ENCODE measurements at regions not wholly inside any gene's neighbourhood (a gene's known extent, or its start where the extent isn't known, plus 50 kb on each side); places are given as distances from the start of the nearest gene placed in this dataset.

GRCh38 chr15:81899024-81899423, 146.8 kb downstream of the MEX3B start:
- intact Hi-C loops (cut with micrococcal nuclease), result no loop called here
- TF ChIP-seq, protein P1, sequence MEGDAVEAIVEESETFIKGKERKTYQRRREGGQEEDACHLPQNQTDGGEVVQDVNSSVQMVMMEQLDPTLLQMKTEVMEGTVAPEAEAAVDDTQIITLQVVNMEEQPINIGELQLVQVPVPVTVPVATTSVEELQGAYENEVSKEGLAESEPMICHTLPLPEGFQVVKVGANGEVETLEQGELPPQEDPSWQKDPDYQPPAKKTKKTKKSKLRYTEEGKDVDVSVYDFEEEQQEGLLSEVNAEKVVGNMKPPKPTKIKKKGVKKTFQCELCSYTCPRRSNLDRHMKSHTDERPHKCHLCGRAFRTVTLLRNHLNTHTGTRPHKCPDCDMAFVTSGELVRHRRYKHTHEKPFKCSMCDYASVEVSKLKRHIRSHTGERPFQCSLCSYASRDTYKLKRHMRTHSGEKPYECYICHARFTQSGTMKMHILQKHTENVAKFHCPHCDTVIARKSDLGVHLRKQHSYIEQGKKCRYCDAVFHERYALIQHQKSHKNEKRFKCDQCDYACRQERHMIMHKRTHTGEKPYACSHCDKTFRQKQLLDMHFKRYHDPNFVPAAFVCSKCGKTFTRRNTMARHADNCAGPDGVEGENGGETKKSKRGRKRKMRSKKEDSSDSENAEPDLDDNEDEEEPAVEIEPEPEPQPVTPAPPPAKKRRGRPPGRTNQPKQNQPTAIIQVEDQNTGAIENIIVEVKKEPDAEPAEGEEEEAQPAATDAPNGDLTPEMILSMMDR (IDR thresholded peaks at IDR 0.05; ENCODE audit: borderline replicate concordance), result no peak

GRCh38 chr15:81897057-81897677, 148.7 kb downstream of the MEX3B start:
- Histone ChIP-seq H3K4me1 (no peaks in the 10 kb centered on the region), H3K27ac (replicated peaks) (no peak overlapping the region), H3K36me3 (no peaks in the 10 kb centered on the region), H3K27me3 (ENCODE audit: low read depth) (no peaks in the 10 kb centered on the region), H3K4me3 (no peak overlapping the region), H3K9me3 (replicated peaks) (no peaks in the 10 kb centered on the region)
- DNase-seq, result no peak
- TF ChIP-seq, protein P1 (IDR thresholded peaks at IDR 0.05; ENCODE audit: borderline replicate concordance), result no peak
- intact Hi-C loops (cut with micrococcal nuclease), result no loop called here

More at GRCh38 chr15:81899024-81899423, 146.8 kb downstream of the MEX3B start:
- Histone ChIP-seq H3K27ac (replicated peaks) (no peak overlapping the region), H3K4me3 (no peak overlapping the region), H3K9me3 (replicated peaks) (no peaks in the 10 kb centered on the region), H3K36me3 (no peaks in the 10 kb centered on the region), H3K4me1 (no peaks in the 10 kb centered on the region), H3K27me3 (ENCODE audit: low read depth) (no peaks in the 10 kb centered on the region)
- DNase-seq, result no peak

DNA sequence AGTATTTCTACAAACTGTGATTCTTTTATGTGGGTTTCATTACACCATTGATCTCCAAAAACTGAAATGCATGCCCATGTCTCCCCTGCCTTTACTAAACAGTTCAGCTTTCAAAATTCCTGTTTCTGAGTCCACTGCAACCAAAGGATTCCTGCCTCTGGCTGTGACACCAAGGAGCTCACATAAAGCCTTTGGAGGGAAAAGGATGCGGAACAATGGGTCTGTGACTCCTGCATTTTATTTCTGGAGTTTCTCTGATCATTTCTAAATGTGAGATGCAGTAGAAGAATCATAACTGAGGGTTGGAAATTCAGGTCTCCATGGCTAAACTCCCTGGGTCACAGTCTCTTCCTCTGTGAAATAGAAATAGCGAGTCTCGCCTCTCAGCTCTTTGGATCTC, 149.5 kb downstream of the MEX3B start:
- TF ChIP-seq, protein P1 (IDR thresholded peaks at IDR 0.05; ENCODE audit: borderline replicate concordance), result no peak
- no peak for DNase-seq
- Histone ChIP-seq H3K36me3 (no peaks in the 10 kb centered on the region), H3K27ac (replicated peaks) (no peak overlapping the region), H3K4me1 (no peaks in the 10 kb centered on the region), H3K4me3 (no peak overlapping the region), H3K27me3 (ENCODE audit: low read depth) (no peaks in the 10 kb centered on the region), H3K9me3 (replicated peaks) (no peaks in the 10 kb centered on the region)
- intact Hi-C loops (cut with micrococcal nuclease), result no loop called here

DNA sequence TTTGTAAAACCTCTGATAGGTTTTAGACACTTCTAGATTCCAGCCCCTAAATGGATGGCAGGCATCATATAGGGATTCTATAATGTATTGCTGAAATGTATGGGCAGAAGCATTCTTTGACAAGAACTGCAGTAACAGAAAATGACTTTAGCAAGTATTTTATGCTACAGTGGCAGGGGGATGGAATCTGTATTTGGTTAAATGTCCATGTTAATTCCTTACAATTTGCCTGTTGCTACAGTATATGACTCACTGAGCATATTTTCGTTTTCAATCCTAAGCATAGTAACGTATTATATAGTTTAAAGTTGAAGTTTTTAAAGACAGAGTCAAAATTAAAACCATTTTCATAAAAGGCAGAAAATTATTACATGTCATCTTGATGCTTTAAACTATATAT, 150.1 kb downstream of the MEX3B start:
- intact Hi-C loops (cut with micrococcal nuclease), result no loop called here
- no peaks in the 10 kb centered on the region for H3K36me3 ChIP-seq
- no peak for DNase-seq
- H3K4me3 ChIP-seq, result no peak overlapping the region
- no peak overlapping the region for H3K27ac ChIP-seq (replicated peaks)
- no peaks in the 10 kb centered on the region for H3K27me3 ChIP-seq (ENCODE audit: low read depth)
- H3K9me3 ChIP-seq (replicated peaks), result no peaks in the 10 kb centered on the region
- H3K4me1 ChIP-seq, result no peaks in the 10 kb centered on the region
- TF ChIP-seq, protein P1 (IDR thresholded peaks at IDR 0.05; ENCODE audit: borderline replicate concordance), result no peak

- TF ChIP-seq, protein P1 (IDR thresholded peaks at IDR 0.05; ENCODE audit: borderline replicate concordance), result no peak
- H3K27ac ChIP-seq (replicated peaks), result no peak overlapping the region
- no peak for DNase-seq
- H3K4me1 ChIP-seq, result peaks cover 2% of the 10 kb centered on the region
- intact Hi-C loops (cut with micrococcal nuclease), result no loop called here
- no peaks in the 10 kb centered on the region for H3K9me3 ChIP-seq (replicated peaks)
- no peak overlapping the region for H3K4me3 ChIP-seq
- no peaks in the 10 kb centered on the region for H3K27me3 ChIP-seq (ENCODE audit: low read depth)
- no peaks in the 10 kb centered on the region for H3K36me3 ChIP-seq
These were observed 151.8 kb downstream of the MEX3B start for GRCh38 chr15:81894061-81894460.
